K562 (cell line): ENCODE measurements at regions not wholly inside any gene's neighbourhood (a gene's known extent, or its start where the extent isn't known, plus 50 kb on each side); places are given as distances from the start of the nearest gene placed in this dataset.

Source experiments
- ATAC-seq: fragments of 200-7000 bp; cut with Tn5 transposase; 3 replicates; pipeline ENCODE4 v1.9.1; 2020; ENCODE audit warnings: moderate library complexity
- BruUV-seq: library from RNA; stranded (reverse); fragments of 400-500 nt; replicated peaks from 2 replicates; lab custom pipeline; 2021; lab: Mats Ljungman, UMichigan
- CTCF ChIA-PET: fragments of 300-600 bp; formaldehyde crosslinking; extraction: SDS; loops from one replicate; lab custom pipeline; 2021; ENCODE audit warnings: low intra/inter-chr PET ratio; lab: Yijun Ruan, JAX
- POLR2A ChIA-PET: fragments of 300-600, 350-650 bp; sonication (Branson Sonifier 250); formaldehyde crosslinking; extraction: SDS; loops from one replicate; lab custom pipeline; 2021; ENCODE audit warnings: antibody characterized with exemption, inconsistent platforms; lab: Yijun Ruan, JAX
- DNase-seq, 4 experiments: peaks; one replicate each; pipeline versions ENCODE4 v3.0.0 to v3.0.0-alpha.2; 2011 to 2018; ENCODE audit warnings: low spot score in 3 of 4, mixed read lengths in 3 of 4; ENCODE audit errors: extremely low read depth in 1 of 4
- FAIRE-seq: peaks from 2 replicates; lab custom pipeline; 2011; peaks lifted over from hg19 to GRCh38; lab: Jason Lieb, UNC
- H2AFZ ChIP-seq: 2 replicates; pipeline ENCODE4 v1.6.0; 2011; ENCODE audit warnings: low read depth, low read length, control low read depth, inconsistent platforms
- H3K27ac ChIP-seq: fragments of 200-600 bp; 3 replicates; pipeline ENCODE4 v1.8.0; 2011; ENCODE audit warnings: low read depth, mild to moderate bottlenecking, control low read depth, inconsistent platforms, low read length, moderate library complexity, mixed read lengths; ENCODE audit errors: extremely low read depth
- H3K27me3 ChIP-seq, 2 experiments: fragments of 300-600 bp in 1 of 2; 2 replicates in 1 of 2; 3 replicates in 1 of 2; pipeline versions ENCODE4 v1.6.0 to v1.8.0; 2011; ENCODE audit warnings: inconsistent platforms in 2 of 2, low read length in 2 of 2, mild to moderate bottlenecking in 1 of 2, mixed read lengths in 1 of 2, moderate library complexity in 1 of 2; ENCODE audit not compliant: control insufficient read depth in 2 of 2, insufficient read depth in 2 of 2
- H3K36me3 ChIP-seq: fragments of 300-600 bp; 3 replicates; pipeline ENCODE4 v1.8.0; 2011; ENCODE audit warnings: mild to moderate bottlenecking, low read length, inconsistent platforms; ENCODE audit not compliant: control insufficient read depth, insufficient read depth
- H3K4me1 ChIP-seq, 2 experiments: fragments of 200-600 bp in 1 of 2; replicated peaks in 1 of 2; 2 replicates in 1 of 2; 3 replicates in 1 of 2; pipeline versions ENCODE4 v1.5.1 to v1.8.0; 2011; ENCODE audit warnings: inconsistent platforms in 2 of 2, low read length in 2 of 2, mild to moderate bottlenecking in 1 of 2, mixed read lengths in 1 of 2, moderate library complexity in 1 of 2; ENCODE audit not compliant: control insufficient read depth in 2 of 2, insufficient read depth in 2 of 2
- H3K4me2 ChIP-seq: 2 replicates; pipeline ENCODE4 v1.6.1; 2011; ENCODE audit warnings: low read length, control low read depth, inconsistent platforms, mixed read lengths; ENCODE audit not compliant: insufficient read depth
- H3K4me3 ChIP-seq: fragments of 200-600 bp; sonication (generic), shearing (Covaris generic); 2 replicates; pipeline ENCODE4 v1.5.1; 2016; ENCODE audit warnings: control low read depth, inconsistent platforms
- H3K79me2 ChIP-seq: fragments of 200-600 bp; 3 replicates; pipeline ENCODE4 v1.8.0; 2011; ENCODE audit warnings: low read length, inconsistent platforms; ENCODE audit not compliant: control insufficient read depth, insufficient read depth
- H3K9ac ChIP-seq, 2 experiments: 2 replicates each; pipeline versions ENCODE4 v1.6.0 to v1.6.1; 2011; ENCODE audit warnings: low read depth in 2 of 2, low read length in 2 of 2, control low read depth in 1 of 2, inconsistent platforms in 1 of 2, mild to moderate bottlenecking in 1 of 2, mixed read lengths in 1 of 2; ENCODE audit not compliant: insufficient read depth in 1 of 2
- H3K9me1 ChIP-seq: one replicate; pipeline ENCODE4 v1.6.0; 2011; ENCODE audit warnings: inconsistent platforms, mild to moderate bottlenecking, low read length, moderate library complexity; ENCODE audit not compliant: control insufficient read depth, insufficient read depth
- H3K9me3 ChIP-seq: replicated peaks from 2 replicates; pipeline ENCODE4 v1.5.1; 2011; ENCODE audit warnings: low read depth, low read length, inconsistent platforms; ENCODE audit not compliant: control insufficient read depth, insufficient read depth
- H4K20me1 ChIP-seq: replicated peaks from 2 replicates; pipeline ENCODE4 v1.6.1; 2011; ENCODE audit warnings: low read length, inconsistent platforms, mixed read lengths; ENCODE audit not compliant: control insufficient read depth, insufficient read depth
- CBX1 ChIP-seq: sonication (generic); IDR thresholded peaks from 2 replicates; pipeline ENCODE4 v1.6.1; 2016; ENCODE audit warnings: antibody characterized with exemption, low read depth, mild to moderate bottlenecking
- CBX3 ChIP-seq, 2 experiments: IDR thresholded peaks; 1 replicate in 1 of 2; 2 replicates in 1 of 2; pipeline ENCODE4 v1.6.1; 2012; ENCODE audit warnings: inconsistent platforms in 2 of 2, low read length in 2 of 2, borderline replicate concordance in 1 of 2, control low read depth in 1 of 2
- GTF2A2 ChIP-seq: IDR thresholded peaks from 2 replicates; pipeline ENCODE4 v1.6.1; 2016; ENCODE audit warnings: mild to moderate bottlenecking, missing genetic modification characterization, missing compliant biosample characterization
- ILK ChIP-seq: fragments of 450-650 bp; IDR thresholded peaks from 2 replicates; pipeline ENCODE4 v1.6.1; 2016; ENCODE audit warnings: missing genetic modification characterization, low read depth, mild to moderate bottlenecking, missing compliant biosample characterization, moderate library complexity, borderline replicate concordance
- MAZ ChIP-seq, 2 experiments: fragments of 450-650 bp in 1 of 2; sonication (generic) in 1 of 2; formaldehyde crosslinking; IDR thresholded peaks in 1 of 2; conservative IDR thresholded peaks in 1 of 2; 2 replicates each; pipeline versions ENCODE4 v1.4.0 to v1.5.0; 2020; ENCODE audit warnings: mild to moderate bottlenecking in 1 of 2, missing genetic modification reagents in 1 of 2
- MBD2 ChIP-seq: sonication (generic); IDR thresholded peaks from 2 replicates; pipeline ENCODE4 v1.6.1; 2016; ENCODE audit warnings: low read depth, borderline replicate concordance
- NCOA2 ChIP-seq, 2 experiments: fragments of 450-650 bp; IDR thresholded peaks; 2 replicates each; pipeline ENCODE4 v1.6.1; 2018; ENCODE audit warnings: mild to moderate bottlenecking in 2 of 2, moderate library complexity in 1 of 2; ENCODE audit not compliant: partially characterized antibody in 2 of 2
- NCOA6 ChIP-seq: fragments of 450-650 bp; IDR thresholded peaks from 2 replicates; pipeline ENCODE4 v1.6.1; 2017; ENCODE audit warnings: mild to moderate bottlenecking
- ZNF695 ChIP-seq: fragments of 450-650 bp; formaldehyde crosslinking; IDR thresholded peaks from 2 replicates; pipeline ENCODE4 v1.4.0; 2020; ENCODE audit warnings: mild to moderate bottlenecking, moderate library complexity
- WGBS: fragments of 100-300 bp; shearing (Covaris generic); methylation state at CpG from one replicate; pipeline ENCODE4 v1.1.6; 2016; ENCODE audit warnings: low coverage, mixed read lengths; ENCODE audit not compliant: insufficient coverage; ENCODE audit errors: missing lambda C conversion rate; 5-methylcytosine and 5-hydroxymethylcytosine counted together
- in situ Hi-C: fragments of 300-500 bp; cut with MboI; formaldehyde crosslinking; loops from 4 replicates; pipeline ENCODE4 v1.15.0; 2018; ENCODE audit warnings: inconsistent platforms, mixed read lengths
- intact Hi-C: fragments of 100-400 bp; cut with micrococcal nuclease; formaldehyde crosslinking; loops from 2 replicates; pipeline ENCODE4 v1.14.2; 2022
- TF ChIP-seq, protein P1 (sequence below): fragments of 250-450 bp; sonication (Bioruptor Pico); IDR thresholded peaks from 2 replicates; pipeline ENCODE4 v1.5.0; 2021; ENCODE audit warnings: mild to moderate bottlenecking, borderline replicate concordance
- TF ChIP-seq, protein P2 (sequence below): fragments of 450-650 bp; IDR thresholded peaks from 2 replicates; pipeline ENCODE4 v1.6.1; 2016; ENCODE audit warnings: borderline replicate concordance
- TF ChIP-seq, protein P3 (sequence below): fragments of 200-800 bp; sonication (Bioruptor generic); IDR thresholded peaks from 2 replicates; pipeline ENCODE4 v1.6.1; 2016; ENCODE audit warnings: missing genetic modification characterization, missing compliant biosample characterization
- TF ChIP-seq, protein P4 (sequence below): fragments of 450-650 bp; IDR thresholded peaks from 2 replicates; pipeline ENCODE4 v1.6.1; 2016; ENCODE audit warnings: low read depth, mild to moderate bottlenecking, moderate library complexity

DNA sequence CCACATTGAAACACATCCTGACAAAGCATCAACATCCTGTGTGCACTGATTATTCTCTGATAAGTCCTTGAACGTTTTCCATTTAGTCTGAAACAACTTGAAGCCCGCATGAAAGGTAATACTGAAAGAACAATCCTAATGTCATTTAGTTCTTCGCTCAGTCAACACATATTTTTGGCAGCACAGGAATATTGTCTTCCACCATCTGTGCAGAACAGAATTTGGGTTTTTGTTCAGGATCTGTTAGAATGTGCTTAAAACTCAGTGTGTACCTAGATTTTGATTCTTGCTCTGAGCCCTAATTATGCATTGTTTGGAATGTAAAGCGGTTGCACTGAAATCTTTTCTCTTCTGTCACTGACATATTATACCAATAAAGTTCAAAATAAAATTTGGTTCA is 1036.6 kb downstream of the CDH11 start:
- in situ Hi-C loops (no loop called here), intact Hi-C loops (no loop called here)
- Histone ChIP-seq H2AFZ (no peak overlapping the region), H3K4me3 (no peak overlapping the region), H3K27me3 (no peaks in the 10 kb centered on the region), H3K9me3 (no peaks in the 10 kb centered on the region), H3K79me2 (no peaks in the 10 kb centered on the region), H3K4me1 (no peaks in the 10 kb centered on the region), H4K20me1 (no peaks in the 10 kb centered on the region), H3K36me3 (no peaks in the 10 kb centered on the region), H3K4me2 (no peak overlapping the region), H3K9me1 (no peaks in the 10 kb centered on the region), H3K27ac (no peak overlapping the region), H3K9ac (no peak overlapping the region)
- POLR2A ChIA-PET, result no interaction called here
- ATAC-seq (no peak), FAIRE-seq (no peak), DNase-seq (no peak)
- BruUV-seq, result no TSS peak
- WGBS, result 4% methylated on average over 4 of the region's 4 CpGs
- CTCF ChIA-PET, result no interaction called here
- TF ChIP-seq, protein P1, sequence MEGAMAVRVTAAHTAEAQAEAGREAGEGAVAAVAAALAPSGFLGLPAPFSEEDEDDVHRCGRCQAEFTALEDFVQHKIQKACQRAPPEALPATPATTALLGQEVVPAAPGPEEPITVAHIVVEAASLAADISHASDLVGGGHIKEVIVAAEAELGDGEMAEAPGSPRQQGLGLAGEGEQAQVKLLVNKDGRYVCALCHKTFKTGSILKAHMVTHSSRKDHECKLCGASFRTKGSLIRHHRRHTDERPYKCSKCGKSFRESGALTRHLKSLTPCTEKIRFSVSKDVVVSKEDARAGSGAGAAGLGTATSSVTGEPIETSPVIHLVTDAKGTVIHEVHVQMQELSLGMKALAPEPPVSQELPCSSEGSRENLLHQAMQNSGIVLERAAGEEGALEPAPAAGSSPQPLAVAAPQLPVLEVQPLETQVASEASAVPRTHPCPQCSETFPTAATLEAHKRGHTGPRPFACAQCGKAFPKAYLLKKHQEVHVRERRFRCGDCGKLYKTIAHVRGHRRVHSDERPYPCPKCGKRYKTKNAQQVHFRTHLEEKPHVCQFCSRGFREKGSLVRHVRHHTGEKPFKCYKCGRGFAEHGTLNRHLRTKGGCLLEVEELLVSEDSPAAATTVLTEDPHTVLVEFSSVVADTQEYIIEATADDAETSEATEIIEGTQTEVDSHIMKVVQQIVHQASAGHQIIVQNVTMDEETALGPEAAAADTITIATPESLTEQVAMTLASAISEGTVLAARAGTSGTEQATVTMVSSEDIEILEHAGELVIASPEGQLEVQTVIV (CRISPR knock-in tag), result no peak
- no peak for TF ChIP-seq GTF2A2 (tag)
- TF ChIP-seq CBX3 (IDR thresholded peaks at IDR 0.05; ENCODE audit: borderline replicate concordance in 1 of 2, low read length in 2 of 2), result no peak
- TF ChIP-seq MBD2, result no peak
- no peak for TF ChIP-seq ZNF695 (CRISPR knock-in tag)
- TF ChIP-seq, protein P2, sequence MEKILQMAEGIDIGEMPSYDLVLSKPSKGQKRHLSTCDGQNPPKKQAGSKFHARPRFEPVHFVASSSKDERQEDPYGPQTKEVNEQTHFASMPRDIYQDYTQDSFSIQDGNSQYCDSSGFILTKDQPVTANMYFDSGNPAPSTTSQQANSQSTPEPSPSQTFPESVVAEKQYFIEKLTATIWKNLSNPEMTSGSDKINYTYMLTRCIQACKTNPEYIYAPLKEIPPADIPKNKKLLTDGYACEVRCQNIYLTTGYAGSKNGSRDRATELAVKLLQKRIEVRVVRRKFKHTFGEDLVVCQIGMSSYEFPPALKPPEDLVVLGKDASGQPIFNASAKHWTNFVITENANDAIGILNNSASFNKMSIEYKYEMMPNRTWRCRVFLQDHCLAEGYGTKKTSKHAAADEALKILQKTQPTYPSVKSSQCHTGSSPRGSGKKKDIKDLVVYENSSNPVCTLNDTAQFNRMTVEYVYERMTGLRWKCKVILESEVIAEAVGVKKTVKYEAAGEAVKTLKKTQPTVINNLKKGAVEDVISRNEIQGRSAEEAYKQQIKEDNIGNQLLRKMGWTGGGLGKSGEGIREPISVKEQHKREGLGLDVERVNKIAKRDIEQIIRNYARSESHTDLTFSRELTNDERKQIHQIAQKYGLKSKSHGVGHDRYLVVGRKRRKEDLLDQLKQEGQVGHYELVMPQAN, result no peak
- TF ChIP-seq ILK (tag), result no peak
- TF ChIP-seq MAZ (CRISPR knock-in tag; conservative IDR thresholded peaks at IDR 0.05 in 1 of 2, IDR thresholded peaks at IDR 0.05 in 1 of 2), result no peak
- TF ChIP-seq CBX1, result no peak
- TF ChIP-seq, protein P3, sequence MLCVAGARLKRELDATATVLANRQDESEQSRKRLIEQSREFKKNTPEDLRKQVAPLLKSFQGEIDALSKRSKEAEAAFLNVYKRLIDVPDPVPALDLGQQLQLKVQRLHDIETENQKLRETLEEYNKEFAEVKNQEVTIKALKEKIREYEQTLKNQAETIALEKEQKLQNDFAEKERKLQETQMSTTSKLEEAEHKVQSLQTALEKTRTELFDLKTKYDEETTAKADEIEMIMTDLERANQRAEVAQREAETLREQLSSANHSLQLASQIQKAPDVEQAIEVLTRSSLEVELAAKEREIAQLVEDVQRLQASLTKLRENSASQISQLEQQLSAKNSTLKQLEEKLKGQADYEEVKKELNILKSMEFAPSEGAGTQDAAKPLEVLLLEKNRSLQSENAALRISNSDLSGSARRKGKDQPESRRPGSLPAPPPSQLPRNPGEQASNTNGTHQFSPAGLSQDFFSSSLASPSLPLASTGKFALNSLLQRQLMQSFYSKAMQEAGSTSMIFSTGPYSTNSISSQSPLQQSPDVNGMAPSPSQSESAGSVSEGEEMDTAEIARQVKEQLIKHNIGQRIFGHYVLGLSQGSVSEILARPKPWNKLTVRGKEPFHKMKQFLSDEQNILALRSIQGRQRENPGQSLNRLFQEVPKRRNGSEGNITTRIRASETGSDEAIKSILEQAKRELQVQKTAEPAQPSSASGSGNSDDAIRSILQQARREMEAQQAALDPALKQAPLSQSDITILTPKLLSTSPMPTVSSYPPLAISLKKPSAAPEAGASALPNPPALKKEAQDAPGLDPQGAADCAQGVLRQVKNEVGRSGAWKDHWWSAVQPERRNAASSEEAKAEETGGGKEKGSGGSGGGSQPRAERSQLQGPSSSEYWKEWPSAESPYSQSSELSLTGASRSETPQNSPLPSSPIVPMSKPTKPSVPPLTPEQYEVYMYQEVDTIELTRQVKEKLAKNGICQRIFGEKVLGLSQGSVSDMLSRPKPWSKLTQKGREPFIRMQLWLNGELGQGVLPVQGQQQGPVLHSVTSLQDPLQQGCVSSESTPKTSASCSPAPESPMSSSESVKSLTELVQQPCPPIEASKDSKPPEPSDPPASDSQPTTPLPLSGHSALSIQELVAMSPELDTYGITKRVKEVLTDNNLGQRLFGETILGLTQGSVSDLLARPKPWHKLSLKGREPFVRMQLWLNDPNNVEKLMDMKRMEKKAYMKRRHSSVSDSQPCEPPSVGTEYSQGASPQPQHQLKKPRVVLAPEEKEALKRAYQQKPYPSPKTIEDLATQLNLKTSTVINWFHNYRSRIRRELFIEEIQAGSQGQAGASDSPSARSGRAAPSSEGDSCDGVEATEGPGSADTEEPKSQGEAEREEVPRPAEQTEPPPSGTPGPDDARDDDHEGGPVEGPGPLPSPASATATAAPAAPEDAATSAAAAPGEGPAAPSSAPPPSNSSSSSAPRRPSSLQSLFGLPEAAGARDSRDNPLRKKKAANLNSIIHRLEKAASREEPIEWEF (CRISPR knock-in tag), result no peak
- no peak for TF ChIP-seq NCOA6
- TF ChIP-seq, protein P4, sequence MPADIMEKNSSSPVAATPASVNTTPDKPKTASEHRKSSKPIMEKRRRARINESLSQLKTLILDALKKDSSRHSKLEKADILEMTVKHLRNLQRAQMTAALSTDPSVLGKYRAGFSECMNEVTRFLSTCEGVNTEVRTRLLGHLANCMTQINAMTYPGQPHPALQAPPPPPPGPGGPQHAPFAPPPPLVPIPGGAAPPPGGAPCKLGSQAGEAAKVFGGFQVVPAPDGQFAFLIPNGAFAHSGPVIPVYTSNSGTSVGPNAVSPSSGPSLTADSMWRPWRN, result no peak
- TF ChIP-seq NCOA2 (IDR thresholded peaks at IDR 0.05; ENCODE audit: partially characterized antibody in 2 of 2), result no peak
